HG02798 (cell line): ENCODE measurements at regions not wholly inside any gene's neighbourhood (a gene's known extent, or its start where the extent isn't known, plus 50 kb on each side); places are given as distances from the start of the nearest gene placed in this dataset.

Source experiments
- ATAC-seq: cut with Tn5 transposase; IDR thresholded peaks from one replicate; pipeline ENCODE4 v1.9.1; 2021; ENCODE audit warnings: mild to moderate bottlenecking; ENCODE audit not compliant: unreplicated experiment, poor library complexity

GRCh38 chr18:73749304-73749703 lies 398.3 kb downstream of the FBXO15 start:
- no peak for ATAC-seq

DNA sequence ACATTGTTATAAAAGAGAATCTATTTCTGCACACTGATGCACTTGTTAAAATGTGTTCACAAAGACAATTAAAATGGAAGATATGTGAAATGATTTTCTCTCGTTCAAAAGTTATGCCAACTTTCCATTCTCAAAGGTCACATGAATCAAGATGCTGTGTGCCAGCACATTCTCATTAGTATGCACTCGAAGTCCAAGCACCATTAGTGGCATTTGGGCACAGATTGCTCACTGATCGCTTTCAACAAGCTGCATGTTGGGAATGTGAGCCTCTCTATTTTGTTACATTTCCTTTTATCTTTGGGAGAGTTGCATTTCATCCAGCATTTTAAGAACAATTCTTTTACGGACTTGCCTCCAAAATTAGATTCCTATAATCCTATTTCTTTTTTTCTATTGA lies 398.9 kb downstream of the FBXO15 start:
- ATAC-seq, result no peak

GRCh38 chr18:73746101-73746500 lies 401.5 kb downstream of the FBXO15 start:
- no peak for ATAC-seq

DNA sequence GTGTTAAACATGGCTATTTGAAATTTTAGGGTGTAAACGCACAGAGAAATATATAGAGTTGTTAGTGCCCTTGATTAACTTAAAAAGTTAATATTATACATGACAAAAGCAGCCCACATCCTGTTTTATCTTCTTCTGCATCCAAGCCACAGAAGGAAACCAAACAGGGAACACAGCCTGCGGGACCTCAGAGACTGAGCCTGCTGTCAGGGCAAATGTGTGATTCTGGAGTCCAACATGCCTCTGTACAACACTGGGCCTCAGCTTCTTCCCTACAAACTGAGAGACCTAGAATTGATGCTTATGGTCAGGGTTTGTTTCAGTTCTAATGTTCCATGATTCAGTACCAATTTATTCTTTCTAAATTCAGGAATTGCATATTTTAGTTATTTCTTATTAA lies 404.7 kb downstream of the FBXO15 start:
- ATAC-seq, result no peak

GRCh38 chr18:73741946-73742345 lies 405.7 kb downstream of the FBXO15 start:
- no peak for ATAC-seq

GRCh38 chr18:73739098-73739497 lies 408.5 kb downstream of the FBXO15 start:
- ATAC-seq, result no peak

DNA sequence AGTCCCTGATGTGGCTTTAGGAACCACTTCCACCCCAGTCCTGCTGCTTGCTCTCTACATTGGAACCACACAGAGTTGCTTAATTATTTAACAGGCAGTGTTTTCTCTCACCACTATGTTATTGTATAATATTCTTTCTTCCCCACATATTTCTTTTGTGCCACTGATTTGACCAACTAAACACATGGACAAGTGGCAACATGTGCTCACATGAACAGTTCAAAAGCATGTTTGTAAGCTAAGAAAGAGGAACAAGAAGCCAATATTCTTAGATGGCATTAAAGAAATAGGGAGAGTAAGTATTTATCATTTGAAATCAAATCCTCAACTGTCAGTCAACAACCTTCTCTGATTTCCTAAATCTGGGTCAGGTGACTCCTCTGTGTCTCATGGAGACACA lies 409.6 kb downstream of the FBXO15 start:
- ATAC-seq, result no peak

DNA sequence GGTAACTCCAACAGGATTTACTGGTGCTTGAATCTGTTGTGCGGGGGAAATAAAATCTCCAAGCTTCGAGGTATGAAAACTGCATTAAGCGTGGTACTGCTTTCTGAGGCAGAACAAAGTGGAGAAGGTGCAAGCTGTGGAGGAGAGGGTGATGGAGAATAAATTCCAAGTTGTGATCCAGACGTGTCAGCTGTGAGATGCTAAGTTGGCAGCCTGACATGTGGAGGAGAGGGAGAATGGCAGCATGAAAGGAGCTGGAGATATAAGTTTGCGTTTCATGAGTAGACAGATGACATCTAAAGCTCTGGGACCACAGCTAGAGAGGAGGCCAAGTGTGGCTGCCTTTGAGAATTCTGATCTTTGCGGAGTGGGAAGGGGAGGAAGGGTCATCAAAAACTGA lies 411.8 kb downstream of the FBXO15 start:
- no peak for ATAC-seq

- no peak for ATAC-seq
These were observed 413.8 kb downstream of the FBXO15 start for GRCh38 chr18:73733806-73734314.

GRCh38 chr18:73733376-73733775 lies 414.3 kb downstream of the FBXO15 start:
- ATAC-seq, result no peak

DNA sequence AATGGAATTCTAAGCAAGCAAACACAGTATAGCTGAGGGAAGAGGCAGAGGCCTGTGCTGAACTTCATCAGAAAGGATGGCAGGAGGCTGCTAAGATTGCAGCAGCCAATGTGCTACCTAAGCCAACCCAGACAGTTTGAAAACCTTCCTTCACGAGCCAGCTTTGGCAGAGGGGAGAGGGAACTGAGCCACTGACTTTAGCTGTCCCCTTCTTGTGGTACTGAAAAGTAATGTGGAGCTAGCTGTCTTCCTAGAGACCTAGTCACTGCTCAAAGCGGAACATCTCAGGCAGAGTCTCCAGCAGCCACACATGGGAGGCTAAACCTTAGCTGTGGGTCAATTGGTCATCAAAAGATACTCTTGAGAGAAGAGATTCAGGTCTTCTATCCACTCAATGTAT lies 419.0 kb downstream of the FBXO15 start:
- no peak for ATAC-seq

- ATAC-seq, result no peak
These were observed 422.7 kb downstream of the FBXO15 start for GRCh38 chr18:73724958-73725357.

GRCh38 chr18:73719611-73720010 lies 428.0 kb downstream of the FBXO15 start:
- ATAC-seq, result no peak

- ATAC-seq, result no peak
These were observed 430.1 kb downstream of the FBXO15 start for GRCh38 chr18:73717570-73717969.

DNA sequence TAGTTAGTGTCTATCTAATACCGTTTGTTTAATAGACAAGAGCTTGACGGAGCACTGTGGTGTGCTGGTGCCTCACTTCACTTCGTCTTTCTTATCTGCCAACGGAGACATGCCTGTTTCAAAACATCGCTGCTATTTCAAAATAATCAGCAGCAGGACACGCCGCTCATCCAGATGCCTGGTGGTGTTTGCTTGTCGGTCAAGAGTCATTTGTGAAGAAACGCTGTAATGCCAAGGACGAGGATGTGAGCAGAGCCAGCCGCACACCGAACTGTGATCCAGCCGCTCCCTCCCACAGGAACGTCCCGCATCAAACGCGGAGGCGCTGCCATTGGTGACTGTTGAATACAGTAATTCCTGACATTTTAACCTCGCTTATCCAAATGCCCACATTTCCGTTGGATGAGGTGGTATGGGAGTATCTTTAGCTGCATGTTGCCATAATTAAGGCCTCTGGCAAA lies 432.4 kb downstream of the FBXO15 start:
- no peak for ATAC-seq

- ATAC-seq, result no peak
These were observed 433.2 kb downstream of the FBXO15 start for GRCh38 chr18:73714466-73714865.

GRCh38 chr18:73711256-73711655 lies 436.4 kb downstream of the FBXO15 start:
- ATAC-seq, result no peak

GRCh38 chr18:73708591-73708990 lies 439.0 kb downstream of the FBXO15 start:
- ATAC-seq, result no peak

DNA sequence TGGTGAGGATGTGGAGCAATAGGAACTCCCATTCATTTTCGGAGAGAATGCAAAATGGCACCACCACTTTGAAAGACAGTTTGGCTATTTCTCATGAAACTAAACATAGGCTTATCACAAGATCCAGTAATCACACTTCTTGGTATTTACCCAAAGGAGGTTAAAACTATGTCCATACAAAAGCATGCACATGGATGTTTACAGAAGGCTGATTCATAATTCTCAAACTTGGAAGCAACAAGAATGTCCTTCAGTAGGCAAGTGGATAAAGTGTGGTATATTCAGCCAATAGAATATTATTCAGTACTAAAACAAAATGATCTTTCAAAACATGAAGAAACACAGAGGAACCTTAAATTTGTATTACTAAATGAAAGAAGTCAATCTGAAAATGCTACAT lies 440.6 kb downstream of the FBXO15 start:
- no peak for ATAC-seq

GRCh38 chr18:73697353-73697752 lies 450.3 kb downstream of the FBXO15 start:
- ATAC-seq, result no peak

- no peak for ATAC-seq
These were observed 450.9 kb downstream of the FBXO15 start for GRCh38 chr18:73696698-73697097.

GRCh38 chr18:73696171-73696570 lies 451.5 kb downstream of the FBXO15 start:
- ATAC-seq, result no peak

- ATAC-seq, result no peak
These were observed 454.5 kb downstream of the FBXO15 start for GRCh38 chr18:73693091-73693490.
